GM13976 (cell line): ENCODE measurements at regions not wholly inside any gene's neighbourhood (a gene's known extent, or its start where the extent isn't known, plus 50 kb on each side); places are given as distances from the start of the nearest gene placed in this dataset.

Source experiments
- DNase-seq: peaks from one replicate; pipeline ENCODE4 v3.0.0; 2012; ENCODE audit warnings: low spot score
- CTCF ChIP-seq: IDR thresholded peaks from 2 replicates; pipeline ENCODE4 v1.5.1; 2012; ENCODE audit warnings: borderline replicate concordance, mild to moderate bottlenecking; ENCODE audit not compliant: insufficient read depth; ENCODE audit errors: extremely low read depth, missing control alignments, control extremely low read depth
- in situ Hi-C: fragments of 300-500 bp; cut with MboI; formaldehyde crosslinking; loops from one replicate; pipeline ENCODE4 v1.12.0; 2022; ENCODE audit warnings: low sequenced_read_pairs, mixed read lengths, inconsistent platforms; ENCODE audit not compliant: unreplicated experiment

- in situ Hi-C loops = no loop called here
- no peak for TF ChIP-seq CTCF
These were observed 530.9 kb upstream of the TYRP1 start for GRCh38 chr9:12162181-12162815.

GRCh38 chr9:12163723-12164458 lies 529.3 kb upstream of the TYRP1 start:
- no peak for TF ChIP-seq CTCF
- in situ Hi-C loops = no loop called here
- DNase-seq = no peak

More at GRCh38 chr9:12162181-12162815, 530.9 kb upstream of the TYRP1 start:
- no peak for DNase-seq

- no peak for TF ChIP-seq CTCF
- in situ Hi-C loops = no loop called here
- DNase-seq = no peak
These were observed 526.7 kb upstream of the TYRP1 start for GRCh38 chr9:12166518-12166917.

GRCh38 chr9:12170456-12170855 lies 522.7 kb upstream of the TYRP1 start:
- TF ChIP-seq CTCF = no peak
- in situ Hi-C loops = no loop called here
- no peak for DNase-seq

GRCh38 chr9:12178634-12179033 lies 514.6 kb upstream of the TYRP1 start:
- no peak for TF ChIP-seq CTCF
- in situ Hi-C loops = no loop called here
- DNase-seq = no peak

GRCh38 chr9:12182806-12183205 lies 510.4 kb upstream of the TYRP1 start:
- in situ Hi-C loops = no loop called here
- no peak for DNase-seq
- TF ChIP-seq CTCF = no peak
